HUES6 (cell line): ENCODE measurements at regions not wholly inside any gene's neighbourhood (a gene's known extent, or its start where the extent isn't known, plus 50 kb on each side); places are given as distances from the start of the nearest gene placed in this dataset.

ENCODE experiments used
- H3K27ac ChIP-seq: 2 replicates; pipeline ENCODE4 v1.7.0; 2013; ENCODE audit warnings: low read depth, mild to moderate bottlenecking, low read length, inconsistent platforms
- H3K27me3 ChIP-seq: 2 replicates; pipeline ENCODE4 v1.6.1; 2013; ENCODE audit warnings: low read length; ENCODE audit not compliant: control insufficient read depth, insufficient read depth
- H3K36me3 ChIP-seq: 2 replicates; pipeline ENCODE4 v1.6.1; 2013; ENCODE audit warnings: low read length; ENCODE audit not compliant: control insufficient read depth, insufficient read depth
- H3K4me1 ChIP-seq: 2 replicates; pipeline ENCODE4 v1.6.1; 2013; ENCODE audit warnings: low read length; ENCODE audit not compliant: control insufficient read depth, insufficient read depth
- H3K4me3 ChIP-seq: 2 replicates; pipeline ENCODE4 v1.5.1; 2013; ENCODE audit warnings: low read depth, low read length
- H3K9ac ChIP-seq: one replicate; pipeline ENCODE4 v1.6.1; 2013; ENCODE audit warnings: mild to moderate bottlenecking, low read length
- H3K9me3 ChIP-seq: 2 replicates; pipeline ENCODE4 v1.6.1; 2013; ENCODE audit warnings: low read depth, low read length; ENCODE audit not compliant: control insufficient read depth, insufficient read depth

DNA sequence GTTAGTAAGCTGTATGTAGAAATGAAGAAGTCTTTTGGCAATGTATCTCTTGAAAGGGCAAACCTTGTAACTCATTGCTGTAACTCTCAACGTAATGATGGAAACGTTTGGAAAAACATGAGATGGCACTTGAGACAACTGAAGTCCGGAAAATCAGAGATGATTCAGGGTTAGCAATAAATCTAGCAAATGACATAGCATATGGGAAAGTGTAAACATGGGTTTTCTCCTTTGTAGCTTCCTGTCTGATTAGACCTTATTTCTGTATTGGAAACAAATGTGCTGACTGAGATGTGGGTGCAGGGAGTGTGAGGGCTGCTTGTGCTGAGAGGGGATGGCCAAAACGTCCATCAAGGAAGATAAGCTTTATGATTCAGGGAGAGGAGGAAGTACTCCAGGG is 110.7 kb upstream of the FAM20A start:
- H3K9me3 ChIP-seq: no peaks in the 10 kb centered on the region
- H3K4me1 ChIP-seq: peaks cover 3% of the 10 kb centered on the region; the same call in 1 of the 2 replicates
- H3K27ac ChIP-seq: no peak overlapping the region
- H3K36me3 ChIP-seq: no peaks in the 10 kb centered on the region
- H3K27me3 ChIP-seq: no peaks in the 10 kb centered on the region
- H3K9ac ChIP-seq: no peak overlapping the region
- H3K4me3 ChIP-seq: no peak overlapping the region

DNA sequence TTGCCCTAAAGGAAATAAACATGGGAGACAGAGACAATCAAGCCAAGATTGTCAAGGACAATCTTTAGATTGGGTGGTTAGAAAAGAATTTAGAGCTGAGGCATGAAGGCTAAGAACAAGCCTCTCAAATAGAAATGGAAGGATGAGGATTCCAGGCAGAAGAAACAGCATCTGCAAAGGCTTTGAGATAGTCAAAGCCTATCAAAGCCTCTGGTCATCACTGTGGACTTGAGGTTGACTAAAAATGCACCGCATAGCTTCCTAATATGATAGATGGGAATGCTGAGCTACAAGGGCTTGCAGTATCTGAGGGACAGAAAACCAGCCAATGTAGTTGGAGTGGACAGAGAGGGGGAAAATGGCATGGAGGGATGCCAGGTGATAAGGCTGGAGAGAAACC is 109.8 kb upstream of the FAM20A start:
- no peaks in the 10 kb centered on the region for H3K36me3 ChIP-seq
- H3K27me3 ChIP-seq: no peaks in the 10 kb centered on the region
- H3K9ac ChIP-seq: no peak overlapping the region
- no peak overlapping the region for H3K4me3 ChIP-seq
- peaks cover 9% of the 10 kb centered on the region; the same call in 1 of the 2 replicates for H3K4me1 ChIP-seq
- H3K27ac ChIP-seq: no peak overlapping the region
- H3K9me3 ChIP-seq: no peaks in the 10 kb centered on the region

DNA sequence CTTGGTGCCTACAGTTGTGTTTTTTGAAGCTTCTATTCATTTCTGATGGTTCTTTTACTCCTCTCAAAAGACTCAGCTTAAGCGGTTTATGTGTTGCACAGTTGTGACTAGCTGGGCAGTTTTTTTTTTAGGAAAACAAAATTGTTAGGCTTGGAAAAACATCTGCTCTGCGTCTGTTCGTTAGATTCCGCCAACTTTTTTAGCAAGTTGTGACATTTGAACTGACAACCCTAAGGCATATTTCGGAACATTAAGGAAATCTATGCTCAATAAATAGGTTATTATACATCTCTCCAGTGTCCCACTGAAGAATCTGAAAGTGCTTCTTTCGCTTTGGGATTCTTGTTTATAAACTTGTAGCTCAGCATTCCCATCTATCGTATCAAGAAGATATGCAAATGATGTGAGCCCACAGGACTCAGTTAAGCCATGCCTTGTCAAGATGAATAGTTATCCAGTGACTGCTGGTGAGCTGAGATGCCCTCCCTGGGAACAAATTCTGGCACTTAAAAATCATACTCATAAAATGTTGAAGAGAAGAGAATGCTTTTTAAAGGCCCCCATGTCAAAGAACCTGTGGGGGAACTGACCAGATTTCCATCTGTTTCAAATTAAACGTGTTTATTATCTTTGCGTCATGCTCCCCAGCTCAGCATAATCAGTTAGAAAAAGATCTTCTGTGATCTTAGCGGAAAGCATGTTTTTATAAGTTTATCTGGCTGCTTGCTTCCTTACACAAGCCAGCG is 109.0 kb upstream of the FAM20A start:
- Histone ChIP-seq H3K9ac (no peak overlapping the region), H3K9me3 (no peaks in the 10 kb centered on the region), H3K27me3 (no peaks in the 10 kb centered on the region), H3K27ac (no peak overlapping the region), H3K4me3 (no peak overlapping the region), H3K36me3 (no peaks in the 10 kb centered on the region), H3K4me1 (peaks cover 9% of the 10 kb centered on the region; the same call in 1 of the 2 replicates)

DNA sequence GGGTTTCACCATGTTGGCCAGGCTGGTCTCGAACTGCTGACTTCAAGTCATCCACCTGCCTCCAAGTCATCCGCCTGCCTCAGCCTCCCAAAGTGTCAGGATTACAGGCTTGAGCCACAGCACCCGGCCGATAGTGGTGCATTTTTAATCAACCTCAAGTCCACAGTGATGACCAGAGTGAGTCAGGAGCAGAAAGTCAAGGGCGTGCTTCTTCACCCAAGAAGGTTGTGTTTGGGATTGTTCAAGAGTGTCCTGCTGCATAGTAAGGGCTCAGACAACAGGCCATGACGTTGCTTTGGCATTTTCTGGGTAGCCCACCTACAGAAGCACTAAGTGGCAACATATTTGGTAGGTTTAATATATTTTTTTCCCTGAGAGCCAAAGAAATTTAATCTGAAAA is 108.3 kb upstream of the FAM20A start:
- Histone ChIP-seq H3K4me3 (no peak overlapping the region), H3K27me3 (no peaks in the 10 kb centered on the region), H3K4me1 (peaks cover 9% of the 10 kb centered on the region; the same call in 1 of the 2 replicates), H3K9me3 (no peaks in the 10 kb centered on the region), H3K27ac (no peak overlapping the region), H3K36me3 (no peaks in the 10 kb centered on the region), H3K9ac (no peak overlapping the region)

DNA sequence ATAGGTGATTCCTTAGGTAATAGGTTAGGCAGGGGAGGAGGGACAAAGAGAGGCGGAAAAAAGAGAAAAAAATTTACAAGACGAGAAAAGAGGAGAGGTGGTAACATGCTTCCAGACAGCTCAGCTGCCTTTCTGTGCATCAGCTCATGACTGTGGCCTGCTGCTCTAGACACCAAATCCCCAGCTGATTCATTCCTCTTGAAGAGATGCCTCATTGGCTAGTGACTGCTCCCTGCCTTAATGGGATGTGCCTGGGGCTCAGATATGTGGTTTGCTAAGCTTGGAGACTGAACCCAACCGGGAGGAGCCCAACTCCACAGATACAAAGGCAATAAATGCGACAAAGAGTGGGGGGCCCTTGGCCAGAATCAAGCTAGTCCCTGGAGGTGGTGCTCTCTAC is 105.9 kb upstream of the FAM20A start:
- H3K4me3 ChIP-seq: no peak overlapping the region
- no peak overlapping the region for H3K27ac ChIP-seq
- no peaks in the 10 kb centered on the region for H3K27me3 ChIP-seq
- H3K9ac ChIP-seq: no peak overlapping the region
- H3K4me1 ChIP-seq: peaks cover 9% of the 10 kb centered on the region; the same call in 1 of the 2 replicates
- H3K9me3 ChIP-seq: no peaks in the 10 kb centered on the region
- no peaks in the 10 kb centered on the region for H3K36me3 ChIP-seq

DNA sequence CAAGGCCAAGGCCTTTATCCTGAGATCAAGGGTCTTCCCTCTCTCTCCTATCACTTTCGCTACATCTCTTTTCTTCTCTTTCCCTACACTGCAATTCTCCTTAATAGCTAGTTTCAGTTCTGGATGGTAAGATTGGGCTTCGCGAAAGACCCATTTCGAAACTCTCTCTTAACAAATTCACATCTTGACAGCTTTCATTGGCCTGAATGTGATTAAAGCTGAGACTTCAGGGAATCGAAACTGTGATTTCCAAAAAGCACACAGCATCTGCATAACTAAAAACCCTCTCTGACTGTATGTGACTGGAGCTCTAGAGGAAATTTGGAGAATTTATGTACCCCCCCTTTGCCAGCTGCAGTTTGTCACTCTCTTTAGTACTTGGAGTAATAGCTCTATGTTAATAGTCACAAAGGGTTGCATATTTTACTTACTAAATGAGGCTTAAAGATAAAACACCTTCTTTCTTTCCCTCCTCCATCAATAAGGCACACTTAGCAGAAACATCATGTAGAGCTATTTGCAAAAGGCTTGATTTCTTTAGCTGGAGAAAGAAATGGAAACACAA is 105.3 kb upstream of the FAM20A start:
- H3K4me3 ChIP-seq: no peak overlapping the region
- no peaks in the 10 kb centered on the region for H3K9me3 ChIP-seq
- H3K9ac ChIP-seq: no peak overlapping the region
- no peaks in the 10 kb centered on the region for H3K27me3 ChIP-seq
- no peaks in the 10 kb centered on the region for H3K36me3 ChIP-seq
- peaks cover 9% of the 10 kb centered on the region; the same call in 1 of the 2 replicates for H3K4me1 ChIP-seq
- no peak overlapping the region for H3K27ac ChIP-seq

DNA sequence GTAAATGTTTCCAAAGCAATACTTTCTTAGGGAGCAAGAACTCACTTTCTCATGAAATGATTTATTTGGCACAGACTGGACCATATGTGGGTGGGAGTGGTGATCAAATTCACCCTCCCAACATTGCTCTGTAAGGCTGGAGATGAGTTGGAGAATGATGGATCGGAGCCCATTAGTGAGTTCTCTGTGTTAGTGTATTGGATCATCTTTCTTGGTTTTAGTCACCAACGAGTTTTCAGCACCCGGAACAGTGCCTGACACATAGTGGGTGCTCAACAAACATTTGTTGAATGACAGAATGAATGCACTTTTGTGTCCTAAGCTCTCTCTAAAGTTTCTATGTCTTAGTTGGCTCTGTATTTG is 104.5 kb upstream of the FAM20A start:
- Histone ChIP-seq H3K27ac (no peak overlapping the region), H3K9ac (no peak overlapping the region), H3K27me3 (no peaks in the 10 kb centered on the region), H3K36me3 (no peaks in the 10 kb centered on the region), H3K4me1 (peaks cover 9% of the 10 kb centered on the region; the same call in 1 of the 2 replicates), H3K4me3 (no peak overlapping the region), H3K9me3 (no peaks in the 10 kb centered on the region)

DNA sequence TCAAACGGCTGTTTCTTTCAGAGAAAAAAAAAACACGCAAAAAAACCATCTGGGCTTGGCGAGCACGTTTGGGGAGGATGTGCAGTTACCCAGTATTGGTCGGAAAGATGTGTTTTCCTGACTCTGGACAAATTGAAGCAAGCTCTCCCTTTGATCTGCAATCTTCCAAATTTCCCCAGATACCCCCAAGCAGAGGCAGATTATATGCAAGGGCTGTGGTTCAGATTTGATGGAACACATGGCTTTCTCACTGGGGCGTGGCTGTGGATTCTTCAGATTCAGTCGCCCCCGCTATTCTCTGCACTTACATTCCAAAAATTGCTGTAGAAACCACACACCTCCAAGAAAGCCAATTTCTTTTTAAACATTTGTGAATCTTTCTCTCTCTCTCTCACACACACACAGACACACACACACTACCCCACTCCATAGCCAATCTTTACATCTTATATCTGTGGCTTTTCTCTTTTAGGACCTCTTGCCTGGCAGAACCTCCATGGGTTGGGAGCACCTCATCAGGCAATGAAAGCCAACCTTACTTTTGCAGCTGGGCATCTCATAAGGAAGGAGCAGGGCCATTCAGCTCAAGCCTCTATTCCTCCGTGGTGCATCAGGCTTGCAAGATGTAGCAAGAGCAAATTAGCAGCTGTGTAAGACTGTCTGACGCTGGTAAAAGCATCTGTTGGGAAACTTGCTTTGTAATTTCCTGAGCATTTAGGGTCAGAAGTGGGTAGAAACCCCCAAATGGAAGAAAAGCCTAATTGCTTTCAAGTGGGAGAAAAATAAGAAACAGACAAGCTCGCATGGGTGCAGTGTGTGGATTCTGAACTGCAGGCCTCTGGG is 103.9 kb upstream of the FAM20A start:
- Histone ChIP-seq H3K36me3 (no peaks in the 10 kb centered on the region), H3K4me3 (no peak overlapping the region), H3K9ac (no peak overlapping the region), H3K27ac (no peak overlapping the region), H3K4me1 (peaks cover 9% of the 10 kb centered on the region; the same call in 1 of the 2 replicates), H3K27me3 (no peaks in the 10 kb centered on the region), H3K9me3 (no peaks in the 10 kb centered on the region)

DNA sequence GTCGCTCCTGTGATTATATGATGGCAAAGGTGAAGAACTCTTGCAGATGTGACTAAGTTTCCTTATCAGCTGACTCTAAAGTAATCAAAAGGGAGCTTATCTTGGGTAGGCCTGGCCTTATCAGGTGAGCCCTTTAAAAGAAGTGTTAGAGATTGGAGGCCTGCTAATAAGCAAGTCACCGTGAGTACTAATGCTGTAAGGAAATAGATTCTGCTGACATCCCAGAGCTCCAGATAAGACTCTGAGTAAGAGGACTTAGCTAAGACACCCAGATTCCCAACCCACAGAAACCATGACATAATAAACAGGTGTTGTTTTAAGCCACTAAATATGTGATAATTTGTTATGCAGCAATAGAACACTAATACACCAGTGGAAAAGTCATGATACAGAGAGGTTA is 99.9 kb upstream of the FAM20A start:
- H3K9me3 ChIP-seq: no peaks in the 10 kb centered on the region
- H3K36me3 ChIP-seq: no peaks in the 10 kb centered on the region
- no peaks in the 10 kb centered on the region for H3K4me1 ChIP-seq
- no peak overlapping the region for H3K27ac ChIP-seq
- no peak overlapping the region for H3K9ac ChIP-seq
- H3K4me3 ChIP-seq: no peak overlapping the region
- no peaks in the 10 kb centered on the region for H3K27me3 ChIP-seq

DNA sequence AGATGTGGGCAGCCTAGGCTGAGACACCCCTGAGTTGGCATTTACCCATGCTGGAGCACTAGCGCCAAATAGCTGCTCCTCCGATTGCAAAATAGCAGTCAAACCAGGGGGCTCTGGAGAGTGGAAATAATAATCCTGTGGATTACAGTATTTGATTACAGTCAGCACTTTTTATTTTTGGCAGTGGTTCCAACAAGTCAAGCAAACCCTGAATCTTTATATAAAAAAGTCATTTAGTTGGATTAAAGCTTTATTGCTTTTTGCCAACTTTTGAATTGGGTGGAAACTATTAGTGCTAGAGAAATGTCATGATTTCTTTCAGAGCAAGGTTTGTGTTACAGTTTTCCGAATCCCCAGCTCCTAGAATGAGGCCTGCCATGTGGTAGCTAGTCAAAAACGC is 99.3 kb upstream of the FAM20A start:
- Histone ChIP-seq H3K9me3 (no peaks in the 10 kb centered on the region), H3K36me3 (no peaks in the 10 kb centered on the region), H3K9ac (no peak overlapping the region), H3K4me1 (no peaks in the 10 kb centered on the region), H3K4me3 (no peak overlapping the region), H3K27me3 (no peaks in the 10 kb centered on the region), H3K27ac (no peak overlapping the region)

DNA sequence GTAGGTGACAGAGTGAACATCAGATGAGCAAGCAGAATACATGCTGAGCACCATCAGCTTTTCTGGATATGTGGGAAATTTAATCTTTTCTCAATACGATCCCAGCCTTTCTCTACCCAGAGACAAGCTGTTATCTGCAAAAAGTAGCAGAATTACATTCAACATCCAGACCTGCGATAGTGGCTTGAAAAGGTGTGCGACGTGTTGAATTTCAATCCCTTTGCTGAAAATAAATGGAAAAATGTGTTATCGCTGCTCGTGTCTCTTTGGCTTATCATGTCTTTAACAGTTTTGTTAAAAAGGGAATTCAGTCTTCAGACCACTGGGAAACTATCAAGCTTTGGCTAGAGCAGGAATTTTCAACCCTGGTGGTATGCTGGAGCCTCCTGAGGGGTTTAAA is 98.8 kb upstream of the FAM20A start:
- no peaks in the 10 kb centered on the region for H3K27me3 ChIP-seq
- no peak overlapping the region for H3K9ac ChIP-seq
- no peaks in the 10 kb centered on the region for H3K4me1 ChIP-seq
- H3K4me3 ChIP-seq: no peak overlapping the region
- H3K36me3 ChIP-seq: no peaks in the 10 kb centered on the region
- H3K9me3 ChIP-seq: no peaks in the 10 kb centered on the region
- H3K27ac ChIP-seq: no peak overlapping the region
